ENCODE measurements at regions not wholly inside any gene's neighbourhood (a gene's known extent, or its start where the extent isn't known, plus 50 kb on each side); places are given as distances from the start of the nearest gene placed in this dataset.

DNA sequence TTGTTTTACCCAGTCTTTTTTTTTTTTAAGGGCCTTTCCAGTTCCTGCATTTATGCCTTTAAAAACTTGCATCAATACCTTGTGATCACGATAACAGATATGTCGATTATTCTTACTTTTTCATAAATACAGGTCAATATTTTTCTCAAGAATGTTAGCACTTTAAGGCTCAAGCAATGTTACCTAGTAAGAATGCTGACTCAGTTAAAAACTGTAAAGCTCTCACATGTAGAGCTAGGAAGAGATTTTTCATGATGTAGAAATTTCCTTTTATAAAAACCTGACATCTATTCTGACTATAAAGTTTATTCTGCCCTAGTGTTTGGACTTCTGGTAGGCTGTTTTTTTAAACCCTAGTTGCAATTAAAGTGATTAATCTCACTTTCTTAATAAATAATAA, 684.0 kb downstream of the ZBBX start:
- TF ChIP-seq POLR2A (IDR thresholded peaks at IDR 0.05; ENCODE audit: low read depth) (no peak), EP300 (IDR thresholded peaks at IDR 0.05) (no peak), POLR2AphosphoS5 (IDR thresholded peaks at IDR 0.05) (no peak)
- TF ChIP-seq, protein P1, sequence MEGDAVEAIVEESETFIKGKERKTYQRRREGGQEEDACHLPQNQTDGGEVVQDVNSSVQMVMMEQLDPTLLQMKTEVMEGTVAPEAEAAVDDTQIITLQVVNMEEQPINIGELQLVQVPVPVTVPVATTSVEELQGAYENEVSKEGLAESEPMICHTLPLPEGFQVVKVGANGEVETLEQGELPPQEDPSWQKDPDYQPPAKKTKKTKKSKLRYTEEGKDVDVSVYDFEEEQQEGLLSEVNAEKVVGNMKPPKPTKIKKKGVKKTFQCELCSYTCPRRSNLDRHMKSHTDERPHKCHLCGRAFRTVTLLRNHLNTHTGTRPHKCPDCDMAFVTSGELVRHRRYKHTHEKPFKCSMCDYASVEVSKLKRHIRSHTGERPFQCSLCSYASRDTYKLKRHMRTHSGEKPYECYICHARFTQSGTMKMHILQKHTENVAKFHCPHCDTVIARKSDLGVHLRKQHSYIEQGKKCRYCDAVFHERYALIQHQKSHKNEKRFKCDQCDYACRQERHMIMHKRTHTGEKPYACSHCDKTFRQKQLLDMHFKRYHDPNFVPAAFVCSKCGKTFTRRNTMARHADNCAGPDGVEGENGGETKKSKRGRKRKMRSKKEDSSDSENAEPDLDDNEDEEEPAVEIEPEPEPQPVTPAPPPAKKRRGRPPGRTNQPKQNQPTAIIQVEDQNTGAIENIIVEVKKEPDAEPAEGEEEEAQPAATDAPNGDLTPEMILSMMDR (IDR thresholded peaks at IDR 0.05), result no peak

Data from esophagus muscularis mucosa (tissue), 4 donors.